ENCODE measurements at regions not wholly inside any gene's neighbourhood (a gene's known extent, or its start where the extent isn't known, plus 50 kb on each side); places are given as distances from the start of the nearest gene placed in this dataset.
A peak's percentile ranks its signal among the peaks of the same experiment; 100 is the strongest.
"Not testable (repeated sequence)": the region's sequence is repeated elsewhere in the genome, so short reads cannot be mapped to it uniquely, and the experiment has no call there.

DNA sequence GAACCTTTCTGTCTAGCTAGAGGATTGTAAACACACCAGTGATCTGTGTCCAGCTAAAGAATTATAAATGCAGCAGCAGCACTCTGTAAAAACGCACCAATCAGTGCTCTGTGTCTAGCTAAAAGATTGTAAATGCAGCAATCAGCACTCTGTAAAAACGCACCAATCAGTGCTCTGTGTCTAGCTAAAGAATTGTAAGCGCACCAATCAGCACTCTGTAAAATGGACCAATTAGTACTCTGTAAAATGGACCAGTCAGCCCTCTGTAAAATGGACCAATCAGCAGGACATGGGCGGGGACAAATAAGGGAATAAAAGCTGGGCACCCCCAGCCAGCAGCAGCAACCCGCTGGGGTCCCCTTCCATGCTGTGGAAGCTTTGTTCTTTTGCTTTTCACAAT, 204.1 kb upstream of the UBL3 start:
- not testable (repeated sequence) for DNase-seq

DNA sequence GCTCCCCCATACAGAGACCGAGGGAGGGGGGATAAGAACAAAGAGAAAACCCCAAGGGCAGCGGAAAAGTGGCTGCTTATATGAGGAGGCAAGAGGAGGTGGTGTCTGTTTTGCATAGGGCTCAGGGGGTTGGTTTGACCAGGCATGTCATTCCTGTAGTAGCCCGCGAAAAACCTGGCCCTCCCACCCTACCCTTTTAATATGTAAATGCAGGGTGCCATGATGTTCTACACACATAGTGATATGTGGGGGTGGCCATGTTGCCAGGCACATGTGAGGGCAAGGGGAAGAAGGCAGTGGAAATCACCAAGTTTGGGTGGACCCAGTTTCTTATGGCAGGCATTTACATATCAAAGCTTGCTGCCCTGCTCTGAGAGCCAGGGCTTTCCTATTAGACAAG, 203.5 kb upstream of the UBL3 start:
- DNase-seq, result peak in 1 of 2 experiments; percentile 34

DNA sequence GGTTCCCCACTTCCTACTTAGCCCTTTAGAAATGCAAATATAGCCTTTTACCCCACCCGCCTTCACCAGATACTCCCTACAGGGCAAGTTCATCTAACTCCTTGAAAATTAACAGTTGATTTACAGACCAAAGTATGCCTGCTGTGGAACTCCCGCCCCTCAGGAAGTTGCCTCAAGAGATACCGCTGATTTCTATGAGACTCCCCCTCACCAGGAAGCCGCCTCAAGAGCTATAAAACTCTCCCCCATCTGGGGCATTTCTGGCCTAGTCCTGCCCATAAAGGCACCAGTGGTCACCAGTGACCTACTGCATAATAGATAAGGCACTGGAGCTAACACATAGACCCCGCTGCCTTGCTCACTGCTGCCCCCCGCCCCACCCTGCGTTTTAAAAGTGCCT, 201.7 kb upstream of the UBL3 start:
- no peak for DNase-seq

DNA sequence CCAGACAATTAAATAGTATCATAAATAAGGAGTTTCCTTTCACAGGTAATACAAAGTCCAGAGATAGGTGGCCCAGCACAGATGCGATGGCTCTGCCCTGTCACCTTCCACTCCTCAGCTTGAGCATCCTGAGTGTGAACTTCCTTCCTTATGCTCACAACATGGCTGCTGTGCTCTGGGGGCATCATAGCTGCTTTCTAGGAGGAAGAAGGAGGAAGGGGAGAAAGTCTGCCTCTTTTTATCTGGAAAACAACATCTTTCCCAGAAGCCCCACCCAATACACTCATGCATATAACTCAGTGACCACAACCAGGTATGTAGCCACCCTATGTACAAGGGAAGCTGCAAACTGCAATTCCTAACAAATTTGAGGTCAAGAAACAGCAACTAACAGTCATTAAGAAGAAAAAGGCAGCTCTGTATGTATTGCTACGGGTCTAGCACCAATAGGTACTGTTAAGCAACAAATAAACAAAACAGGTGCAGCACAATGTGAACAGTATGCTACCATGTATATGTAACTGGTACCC, 201.2 kb upstream of the UBL3 start:
- no peak for DNase-seq

DNA sequence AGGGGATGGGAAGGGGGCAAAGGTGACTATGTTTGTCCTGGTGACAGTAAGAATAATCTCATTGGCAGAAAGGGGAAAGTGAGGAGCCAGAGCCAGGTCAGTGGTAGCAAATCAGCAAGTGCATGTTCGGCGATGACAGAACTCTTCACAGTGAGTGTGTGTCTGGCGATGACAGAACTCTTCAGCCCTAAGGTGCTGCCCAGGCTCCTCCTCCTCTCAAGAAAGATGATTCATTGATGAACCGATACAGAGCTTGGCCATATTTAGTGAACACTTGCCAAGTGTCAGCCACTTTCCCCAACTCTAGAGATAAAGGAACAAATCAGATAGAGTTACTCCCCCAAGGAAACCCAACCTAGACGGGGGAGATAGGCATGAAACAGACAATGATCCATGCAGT, 199.3 kb upstream of the UBL3 start:
- DNase-seq, result no peak

DNA sequence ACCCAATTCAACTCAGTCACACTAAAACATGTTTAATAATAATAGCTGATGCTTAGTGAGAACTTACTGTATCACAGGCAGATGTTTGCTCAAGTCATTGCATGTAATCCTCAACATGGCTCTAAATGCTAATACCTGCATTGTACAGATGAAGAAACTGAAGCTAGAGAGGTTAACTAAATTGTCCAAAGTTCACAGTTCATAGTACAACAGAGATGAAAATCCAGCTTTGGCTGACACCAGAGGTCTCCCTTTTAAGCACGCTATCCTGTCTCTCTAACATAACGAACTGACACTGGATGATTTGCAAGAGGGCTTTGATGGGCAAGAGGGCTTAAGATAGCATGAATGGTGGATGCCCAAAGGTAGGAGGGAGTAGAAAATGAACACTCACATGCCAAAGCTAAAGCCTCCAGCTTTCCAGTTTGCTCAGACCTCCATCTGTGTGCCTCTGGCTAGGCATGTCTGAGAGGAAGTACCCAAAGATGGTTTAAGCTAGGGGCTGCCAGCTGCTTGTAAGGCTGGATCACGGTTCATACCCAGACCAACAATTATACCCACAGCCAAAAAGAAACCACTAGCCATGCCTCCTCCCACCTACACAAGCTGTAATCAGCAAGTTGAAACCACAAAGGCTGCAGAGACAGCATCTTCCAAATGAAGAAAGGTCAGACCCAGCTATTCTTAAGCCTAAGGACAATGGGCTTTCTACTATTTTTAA, 196.9 kb upstream of the UBL3 start:
- DNase-seq, result peak; percentile 93 to 95

DNA sequence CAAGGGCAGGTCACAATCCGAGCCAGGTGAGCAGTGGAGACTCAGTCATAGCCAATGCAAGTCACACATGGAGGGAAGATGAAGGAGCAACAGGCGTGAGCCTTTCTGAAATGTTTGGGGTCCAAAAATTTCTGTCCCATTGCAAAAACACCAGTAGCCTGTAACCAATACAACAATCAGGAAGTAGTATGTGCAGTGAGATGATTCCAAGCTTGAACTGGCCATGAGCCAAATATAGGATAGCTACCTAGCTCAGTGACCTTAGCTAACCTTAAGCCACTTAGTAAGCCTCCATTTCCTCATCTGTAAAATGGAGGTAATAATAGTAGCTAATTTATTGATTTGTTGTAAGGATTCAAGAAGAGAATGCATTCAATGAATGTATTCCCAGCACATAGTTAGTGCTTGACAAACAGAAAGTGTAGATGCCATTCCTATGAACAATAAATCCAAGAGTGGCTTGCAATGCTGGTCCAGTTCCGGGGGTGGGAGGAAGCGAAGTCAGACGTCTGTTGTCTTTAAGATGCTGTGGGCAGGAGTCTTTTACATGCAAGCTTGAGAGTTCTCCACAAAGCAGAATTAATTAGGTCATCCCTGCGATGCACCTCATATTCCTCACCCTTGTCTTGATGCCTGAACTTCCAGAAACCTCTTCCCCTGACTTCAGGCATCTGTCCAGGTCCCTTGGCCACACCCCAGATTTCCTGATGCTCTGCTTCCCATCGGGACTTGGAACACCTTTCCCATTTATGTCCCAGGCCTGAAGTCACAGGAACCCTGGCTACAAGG, 195.7 kb upstream of the UBL3 start:
- DNase-seq, result no peak

DNA sequence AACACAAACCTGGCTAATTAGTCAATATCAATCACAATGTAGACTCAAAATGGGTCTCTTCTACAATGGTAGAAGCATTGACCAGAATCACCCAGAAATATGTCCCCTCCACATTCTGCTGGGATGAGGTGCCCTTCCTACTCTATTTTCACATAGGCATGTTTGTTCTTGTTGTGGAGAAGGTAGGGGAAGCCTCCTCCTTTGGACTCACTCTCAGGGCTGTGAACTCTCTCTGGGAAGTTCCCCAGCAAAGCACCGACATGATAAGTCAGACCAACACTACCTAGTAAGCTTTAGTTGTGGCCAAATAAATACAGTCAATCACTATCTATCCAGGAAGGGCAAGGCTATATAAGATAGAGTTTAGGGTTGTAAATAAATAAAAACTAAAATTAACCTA, 194.5 kb upstream of the UBL3 start:
- DNase-seq, result no peak

DNA sequence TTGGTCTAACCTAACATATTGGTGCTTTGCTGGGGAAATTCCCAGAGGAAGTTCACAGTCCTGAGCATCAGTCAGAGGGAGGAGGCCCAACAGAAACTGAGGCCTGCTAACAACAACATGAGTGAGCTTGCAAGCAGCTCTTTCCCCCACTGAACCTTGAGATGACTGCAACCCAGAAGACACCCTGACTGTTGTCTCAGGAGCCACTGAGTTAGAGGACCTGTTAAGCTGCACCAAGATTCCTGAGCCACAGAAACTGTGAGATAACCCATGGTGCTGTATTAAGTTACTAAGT, 193.2 kb upstream of the UBL3 start:
- no peak for DNase-seq

DNA sequence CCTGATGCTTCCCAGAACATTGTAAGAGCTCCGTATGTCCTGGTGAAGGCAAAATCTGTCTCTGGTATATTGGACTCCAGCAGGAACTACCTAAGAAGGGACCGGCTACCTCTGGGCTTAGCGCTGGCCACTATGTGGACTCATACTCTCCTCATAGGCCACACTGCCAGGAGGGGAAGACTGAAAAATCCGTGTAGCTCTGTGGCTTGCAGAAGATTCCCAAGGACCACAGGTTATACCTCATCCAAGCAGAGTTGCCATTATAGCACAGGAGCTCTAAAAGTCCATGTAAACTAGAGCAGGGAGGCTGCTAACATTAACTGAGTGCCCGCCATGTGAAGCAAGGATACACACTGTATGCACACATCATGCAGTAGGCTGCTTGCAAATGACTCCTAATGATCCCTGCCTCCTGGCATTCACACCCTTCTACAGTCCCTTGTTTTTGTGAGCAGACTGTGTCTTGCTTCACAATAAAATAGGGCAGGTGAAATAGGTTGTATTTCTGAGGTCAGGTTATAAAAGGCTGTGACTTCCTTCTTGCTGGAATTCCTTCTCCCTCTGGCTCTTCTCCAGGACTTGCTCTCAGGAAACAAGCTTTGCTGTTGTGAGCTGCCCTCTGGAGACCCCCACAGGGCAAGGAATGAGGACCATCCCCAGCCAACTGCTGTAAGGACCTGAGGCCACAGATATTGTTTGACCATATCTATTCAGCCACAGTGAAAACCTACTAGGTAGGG, 192.6 kb upstream of the UBL3 start:
- peak in 1 of 2 experiments; percentile 27 for DNase-seq

DNA sequence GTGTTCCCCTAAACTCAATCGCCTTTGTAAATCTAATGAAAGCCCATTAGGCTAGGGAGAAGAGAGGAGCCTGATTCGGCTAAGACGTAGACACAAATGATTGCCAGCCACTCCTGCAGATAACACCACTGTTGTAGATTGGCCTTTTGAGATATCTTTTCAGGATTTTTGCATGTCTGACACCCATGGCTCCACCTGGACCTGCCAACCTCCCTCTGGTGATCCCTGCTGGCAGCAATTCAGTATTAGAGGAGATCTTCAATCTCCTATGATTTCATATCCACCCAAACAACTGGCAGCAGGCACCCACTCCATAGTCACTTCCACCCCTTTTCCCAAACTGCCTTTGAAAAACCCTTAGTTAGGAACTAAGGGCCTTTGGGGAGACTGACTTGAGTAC, 191.9 kb upstream of the UBL3 start:
- DNase-seq, result no peak

DNA sequence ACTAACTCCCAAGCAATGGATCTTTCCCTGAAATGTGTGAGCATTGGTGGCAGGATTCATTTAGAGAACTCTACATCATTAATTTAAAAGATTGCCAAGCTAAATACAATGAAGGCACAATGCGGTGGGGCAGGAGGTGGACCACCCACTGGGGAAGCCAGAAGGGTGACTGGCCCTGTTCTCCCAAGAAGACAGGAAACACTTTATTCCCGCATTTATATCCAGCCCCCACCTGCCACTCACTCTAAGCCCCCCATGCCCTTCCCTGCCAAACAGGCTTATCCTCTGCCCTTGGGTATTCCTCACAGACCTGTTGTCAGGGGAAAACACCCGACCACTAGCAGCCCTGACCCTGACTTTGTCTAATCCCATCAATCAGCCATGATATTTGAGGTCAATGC, 189.1 kb upstream of the UBL3 start:
- DNase-seq, result no peak

DNA sequence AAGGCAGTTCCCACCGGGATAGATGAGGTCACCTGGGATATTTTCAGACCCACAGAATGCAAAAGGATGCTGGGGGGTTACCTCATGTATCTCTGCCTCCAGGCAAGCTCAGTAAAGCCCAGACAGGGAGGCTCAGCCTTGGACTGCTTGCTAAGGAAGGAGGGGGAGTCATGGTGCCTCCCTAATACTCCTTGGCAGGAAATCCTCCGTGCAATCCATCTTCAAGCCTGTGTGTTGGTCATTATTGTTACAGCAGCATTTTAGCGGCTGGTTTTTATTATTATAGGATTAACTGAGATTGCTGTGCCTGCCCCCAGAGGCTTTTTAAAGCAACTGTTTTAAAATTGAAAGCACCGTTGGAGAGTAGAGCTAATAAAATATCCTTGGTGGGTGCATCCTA, 188.5 kb upstream of the UBL3 start:
- DNase-seq, result no peak

DNA sequence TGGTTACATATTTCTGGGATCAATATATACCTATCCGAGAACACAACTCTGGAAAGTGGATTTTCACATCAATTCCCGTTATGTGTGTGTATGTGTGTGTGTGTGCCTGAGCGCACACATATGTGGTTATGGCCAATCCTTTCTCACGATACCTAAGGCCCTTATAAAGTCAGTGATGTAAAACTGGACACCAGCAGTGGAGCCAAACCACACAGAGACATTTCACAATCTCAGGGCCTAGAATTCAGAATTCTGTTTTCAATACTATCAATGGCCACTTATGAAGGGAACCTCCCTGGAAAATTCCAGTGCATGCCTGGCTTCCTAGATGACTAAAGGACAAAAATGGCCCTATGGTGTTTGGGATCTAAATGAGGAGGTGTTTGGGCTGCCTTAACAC, 187.3 kb upstream of the UBL3 start:
- DNase-seq, result no peak

DNA sequence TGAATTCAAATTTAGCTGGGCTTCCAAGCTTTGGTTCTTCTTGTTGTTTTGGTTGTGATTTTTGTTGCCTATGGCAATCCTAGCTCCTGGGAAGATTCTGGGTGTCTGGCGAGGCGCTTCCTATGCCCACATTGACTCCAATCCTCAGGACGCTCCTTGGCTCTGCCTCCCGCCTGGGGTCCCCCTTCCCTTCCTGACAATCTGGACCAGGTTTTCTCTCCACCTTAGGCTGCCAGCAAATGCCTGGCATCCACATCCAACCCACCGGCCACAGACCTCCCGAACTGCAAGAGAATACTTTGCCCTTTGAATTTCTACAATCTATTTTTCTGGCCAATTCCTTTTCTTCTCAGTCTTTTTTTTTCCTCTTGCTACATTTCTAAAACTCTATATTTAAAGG, 186.9 kb upstream of the UBL3 start:
- DNase-seq, result no peak

DNA sequence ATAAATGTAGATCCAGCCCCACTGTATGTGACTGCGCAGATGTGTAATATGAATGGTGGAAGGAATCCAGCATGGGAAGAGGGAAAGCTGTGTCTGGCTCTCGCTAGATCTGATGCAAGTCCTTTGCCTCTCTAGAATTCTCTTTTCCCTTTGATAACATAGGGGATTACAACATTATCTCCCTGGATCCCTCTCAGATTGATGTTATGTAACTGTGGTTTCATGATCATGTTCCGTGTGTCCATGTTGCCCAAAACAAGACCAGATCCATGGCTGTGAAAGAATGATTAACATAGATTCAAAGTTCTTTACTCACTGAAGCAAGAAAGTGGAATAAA, 184.0 kb upstream of the UBL3 start:
- no peak for DNase-seq

DNA sequence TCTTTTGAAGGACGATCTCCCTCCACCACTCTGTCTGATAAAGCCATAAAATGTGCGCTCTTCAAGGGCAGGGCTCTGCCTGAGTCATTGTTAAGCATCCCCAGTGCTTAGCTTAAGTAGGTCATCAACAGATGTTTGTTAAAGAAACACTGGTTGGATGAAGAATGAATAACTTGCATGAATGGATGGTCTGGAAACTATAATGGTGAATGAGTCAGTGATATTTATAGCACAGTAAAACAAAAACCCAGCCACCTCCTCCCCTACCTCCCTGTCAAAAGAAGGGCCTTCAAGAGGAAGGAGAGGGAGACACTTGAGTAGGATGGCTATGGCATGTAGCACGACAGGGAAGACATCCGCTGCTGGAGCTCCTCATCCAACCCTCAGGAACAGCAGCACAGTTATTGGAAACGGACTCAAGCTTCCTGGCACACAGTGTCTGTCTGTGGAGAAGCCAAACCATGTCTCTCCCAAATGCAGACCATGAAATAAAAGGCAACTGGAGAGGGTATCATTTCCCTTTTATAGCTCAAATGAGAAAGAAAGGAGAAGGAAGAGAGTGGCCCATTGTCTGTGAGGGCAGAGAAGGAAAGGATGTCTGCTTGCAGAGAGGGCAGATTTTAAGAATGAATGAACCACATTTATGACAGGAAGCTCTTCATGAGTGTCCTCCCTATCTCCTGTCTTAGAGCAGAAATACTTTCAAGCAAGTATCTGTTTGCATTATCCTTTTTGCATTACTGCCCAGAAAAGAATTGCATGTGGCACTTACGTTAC, 183.5 kb upstream of the UBL3 start:
- no peak for DNase-seq

DNA sequence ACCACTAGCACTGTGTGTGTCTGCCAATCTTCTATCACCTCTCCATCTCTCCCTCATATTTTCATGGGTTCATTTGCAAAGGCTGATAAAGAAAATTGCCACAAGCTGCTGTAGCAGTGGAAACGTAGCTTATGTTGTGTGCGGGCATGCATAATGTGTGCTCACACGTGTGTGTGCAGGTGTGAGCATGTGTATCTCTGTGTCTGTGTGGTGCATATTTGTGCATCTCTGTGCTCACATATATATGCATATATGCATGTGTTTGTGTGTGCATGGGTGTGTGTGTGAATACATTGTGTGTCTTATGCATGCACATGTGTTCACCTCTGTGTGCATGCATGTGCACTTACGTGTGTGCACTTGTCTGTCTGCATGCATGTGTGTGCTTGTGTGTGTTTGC, 181.8 kb upstream of the UBL3 start:
- no peak for DNase-seq

DNA sequence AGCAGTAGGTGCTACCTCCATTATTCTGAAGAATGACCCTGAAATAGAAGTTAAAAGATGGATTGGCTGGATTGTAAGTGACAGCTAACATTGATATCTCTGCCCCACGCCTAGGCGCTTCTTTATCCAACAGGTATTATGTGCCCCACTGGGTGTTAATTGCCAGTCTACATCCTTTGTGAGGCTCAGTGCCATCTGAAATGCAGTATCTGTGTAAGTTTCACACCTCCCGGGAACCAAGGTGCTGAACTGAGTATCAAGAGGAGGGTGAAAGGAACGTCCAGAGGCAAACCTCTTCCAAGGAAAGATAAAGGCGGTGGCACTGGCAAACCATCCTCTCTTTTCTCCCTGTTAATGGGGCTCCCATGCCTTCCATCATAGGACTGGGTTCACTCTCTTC, 181.1 kb upstream of the UBL3 start:
- DNase-seq, result no peak

DNA sequence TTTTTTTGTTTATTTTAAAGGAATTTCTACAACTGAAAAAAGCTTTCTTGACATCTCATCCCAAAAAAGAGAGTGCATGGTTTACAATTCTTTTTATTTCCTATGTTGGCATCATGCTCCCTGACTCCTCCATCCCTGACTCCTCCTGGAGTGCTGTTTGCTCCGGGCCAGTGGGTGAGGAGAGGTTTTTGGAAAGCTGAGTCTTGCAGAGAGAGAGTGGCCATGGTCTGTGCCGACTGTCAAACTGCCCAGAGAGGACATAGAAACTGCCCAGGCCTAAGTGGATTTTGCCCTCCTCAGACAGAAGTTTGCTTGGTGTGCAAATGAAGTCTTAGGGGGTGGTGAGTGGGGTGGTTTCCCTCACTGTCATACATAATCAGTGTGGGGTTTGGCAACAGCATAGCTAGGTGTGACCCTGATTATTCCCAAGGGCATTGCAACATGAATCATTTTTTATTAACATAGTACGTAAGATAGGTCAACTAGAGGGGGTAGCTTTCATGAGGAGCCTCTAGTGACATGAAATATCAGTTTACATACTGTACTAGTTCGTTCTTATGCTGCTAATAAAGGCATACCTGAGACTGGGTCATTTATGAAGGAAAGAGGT, 179.8 kb upstream of the UBL3 start:
- no peak for DNase-seq

DNA sequence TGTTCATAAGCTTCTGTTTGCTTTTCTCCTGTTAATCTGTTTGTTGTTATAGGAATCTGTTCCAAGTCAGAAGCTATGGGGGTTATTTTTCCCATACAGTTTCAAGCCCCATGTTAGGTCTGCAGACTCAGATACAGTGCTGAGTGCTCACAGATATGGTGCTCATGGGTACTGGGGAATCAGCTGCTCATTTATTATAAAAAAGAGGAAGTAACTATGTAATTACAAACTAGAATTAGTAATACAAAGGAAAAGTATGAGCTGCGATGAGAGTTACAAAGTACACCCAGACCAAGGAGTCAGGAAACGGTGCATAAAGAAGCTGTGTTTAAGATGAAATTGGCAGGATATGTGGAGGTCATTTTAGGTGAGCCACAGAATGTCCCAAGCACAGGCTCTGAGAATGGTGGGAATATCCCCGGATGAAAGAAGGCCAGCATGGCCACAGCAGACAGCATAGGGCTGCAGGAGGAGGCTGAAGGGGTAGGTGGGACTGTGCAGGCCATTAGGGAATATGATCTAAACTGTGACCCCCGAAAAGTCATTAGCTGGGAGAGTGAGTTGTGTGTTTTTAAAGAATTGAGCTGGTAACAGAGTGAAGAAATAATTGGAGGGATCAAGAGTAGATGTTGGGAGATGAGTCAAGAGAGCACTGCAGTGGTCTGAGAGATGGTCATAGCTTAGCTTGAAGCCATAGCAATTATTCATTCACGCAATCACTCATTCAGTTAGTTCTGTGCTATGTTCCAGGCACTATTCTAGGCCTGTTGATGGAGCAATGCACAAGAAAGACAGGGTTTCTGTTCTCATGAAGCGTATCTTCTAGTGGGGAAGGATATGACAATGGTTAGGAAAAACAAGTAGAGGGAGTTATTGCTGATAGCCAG, 177.4 kb upstream of the UBL3 start:
- no peak for DNase-seq

DNA sequence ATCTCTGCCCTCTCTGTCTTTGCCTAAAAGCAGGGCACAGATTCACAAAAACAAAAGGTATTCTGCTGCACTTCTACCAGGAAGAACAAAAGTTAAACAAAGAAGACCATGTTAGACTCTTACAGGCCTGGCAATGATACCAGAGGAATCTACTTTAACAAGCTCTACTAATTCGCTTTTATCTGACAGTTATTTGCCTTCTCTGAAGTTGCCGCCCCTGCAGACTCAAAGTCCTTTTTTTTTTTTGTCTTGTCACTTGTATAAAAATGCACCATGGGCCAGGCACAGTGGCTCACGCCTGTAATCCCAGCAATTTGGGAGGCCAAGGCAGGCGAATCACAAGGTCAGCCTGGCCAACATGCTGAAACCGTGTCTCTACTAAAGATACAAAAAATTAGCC, 176.5 kb upstream of the UBL3 start:
- DNase-seq, result no peak
